SKM-1 (cell line): ENCODE measurements at regions not wholly inside any gene's neighbourhood (a gene's known extent, or its start where the extent isn't known, plus 50 kb on each side); places are given as distances from the start of the nearest gene placed in this dataset.
"Not testable (repeated sequence)": the region's sequence is repeated elsewhere in the genome, so short reads cannot be mapped to it uniquely, and the experiment has no call there.

ENCODE experiments used
- DNase-seq: peaks from one replicate; lab custom pipeline; 2025; ENCODE audit not compliant: unreplicated experiment; lab: John Stamatoyannopoulos, UW

DNA sequence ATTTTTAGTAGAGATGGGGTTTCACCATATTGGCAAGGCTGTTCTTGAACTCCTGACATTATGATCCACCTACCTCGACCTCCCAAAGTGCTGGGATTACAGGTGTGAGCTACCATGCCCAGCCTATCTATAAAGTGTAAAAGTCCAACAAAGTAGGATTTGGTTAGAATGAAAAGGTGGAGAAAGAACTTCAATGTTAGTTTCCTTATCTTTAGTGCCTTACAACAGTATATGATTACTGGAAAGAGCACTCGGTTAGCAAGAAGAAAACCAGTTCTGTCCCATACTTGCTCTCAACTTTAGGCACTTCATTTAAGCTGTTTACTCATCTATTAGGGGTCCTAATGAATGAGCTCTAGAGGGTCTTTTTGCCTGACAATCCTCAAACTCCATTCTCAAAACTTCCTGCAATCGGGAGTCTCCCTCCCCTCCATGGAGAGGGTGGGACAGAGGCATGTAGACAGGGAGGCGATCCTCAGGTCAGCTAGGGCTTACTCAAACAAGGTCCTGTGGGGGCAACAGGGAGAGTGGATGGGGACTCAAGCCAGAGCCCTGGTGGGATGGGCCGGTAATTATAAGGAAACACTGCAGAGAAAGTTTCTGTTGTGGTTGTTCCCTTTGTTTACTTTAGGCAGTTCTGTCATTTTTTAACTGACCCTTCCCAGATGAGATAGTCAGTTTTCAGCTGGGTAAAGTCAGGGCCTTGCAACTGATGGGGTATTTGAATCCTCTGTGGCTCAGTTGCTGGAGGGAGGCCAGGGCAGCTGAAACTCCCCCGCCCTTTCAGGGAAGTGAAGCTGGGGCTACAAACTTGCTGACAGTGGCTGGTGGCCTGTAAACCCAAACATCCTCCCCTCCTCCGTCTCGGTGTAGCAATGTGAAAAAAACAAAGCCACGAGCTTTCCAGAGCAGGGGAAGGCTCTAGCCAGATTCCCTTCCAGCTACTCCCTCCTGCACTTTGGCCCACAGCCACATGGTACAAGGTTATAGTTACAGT, 64.4 kb upstream of the NOTCH2NLA start:
- DNase-seq, result not testable (repeated sequence)

DNA sequence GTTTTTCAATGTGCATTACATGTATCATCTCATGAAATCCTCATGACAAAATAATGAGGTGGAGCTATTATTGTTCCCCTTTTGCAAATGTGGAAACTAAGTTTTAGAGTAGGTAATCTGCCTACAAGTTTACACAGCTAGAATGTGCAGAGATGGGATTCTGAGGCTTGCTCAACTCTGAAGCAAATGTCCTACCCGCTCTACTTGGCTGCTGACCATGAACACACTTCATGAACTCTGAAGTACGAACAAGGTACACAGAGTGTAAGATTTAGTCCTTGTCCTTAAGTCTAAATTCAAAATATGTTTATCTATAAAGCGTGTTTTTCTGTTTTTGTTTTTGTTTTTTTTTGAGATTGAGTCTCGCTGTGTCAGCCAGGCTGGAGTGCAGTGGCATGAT, 63.6 kb upstream of the NOTCH2NLA start:
- DNase-seq, result not testable (repeated sequence)

DNA sequence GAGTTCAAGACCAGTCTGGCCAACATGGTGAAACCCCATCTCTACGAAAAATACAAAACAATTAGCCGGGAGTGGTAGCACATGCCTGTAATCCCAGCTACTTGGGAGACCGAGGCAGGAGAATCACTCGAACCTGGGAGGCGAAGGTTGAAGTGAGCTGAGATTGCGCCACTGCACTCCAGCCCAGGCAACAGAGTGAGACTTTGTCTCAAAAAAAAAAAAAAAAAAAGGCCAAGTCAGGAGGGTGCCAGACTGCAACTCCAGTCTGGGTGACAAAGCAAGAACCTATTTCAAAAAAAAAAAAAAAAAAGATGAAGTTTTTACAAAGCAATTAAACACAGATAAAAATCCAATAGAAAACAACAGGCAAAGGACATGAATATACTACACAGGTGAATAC, 59.1 kb upstream of the NOTCH2NLA start:
- DNase-seq, result not testable (repeated sequence)

DNA sequence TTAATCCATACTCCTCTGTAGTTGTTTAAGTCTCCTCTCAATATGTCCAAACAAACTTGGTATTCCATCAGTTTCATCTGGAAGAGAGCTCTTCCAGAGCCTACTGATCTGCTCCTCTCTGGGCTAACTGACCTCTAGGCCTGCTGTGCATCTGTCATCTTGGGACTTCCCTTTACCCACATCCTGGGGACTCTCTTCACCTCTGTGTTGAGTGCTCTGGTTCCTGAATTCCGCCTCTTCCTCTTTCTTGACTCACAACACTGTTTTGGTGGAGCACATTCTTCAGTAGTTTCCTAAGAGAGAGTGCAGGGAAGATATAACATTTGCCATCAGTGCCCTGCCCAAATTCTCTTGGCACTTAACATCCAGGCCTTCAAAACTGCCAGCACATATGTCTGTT, 55.9 kb upstream of the NOTCH2NLA start:
- not testable (repeated sequence) for DNase-seq

DNA sequence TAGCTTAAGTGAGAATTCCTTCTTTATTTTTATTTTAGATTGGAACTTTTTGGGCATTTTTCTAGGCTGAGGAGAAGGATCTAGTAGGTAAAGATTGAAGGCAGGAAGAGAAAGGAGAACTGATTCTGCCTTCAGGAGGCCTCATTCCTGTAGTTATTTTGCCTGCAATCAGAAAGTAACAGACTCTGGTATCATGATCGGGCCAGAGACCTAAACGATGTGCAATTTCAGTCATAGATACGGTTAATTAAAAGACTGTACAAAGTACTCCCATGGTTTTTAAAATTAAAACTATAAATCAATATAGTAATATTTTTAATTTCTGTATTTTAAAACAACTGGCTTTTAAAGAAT, 54.7 kb upstream of the NOTCH2NLA start:
- DNase-seq, result not testable (repeated sequence)

DNA sequence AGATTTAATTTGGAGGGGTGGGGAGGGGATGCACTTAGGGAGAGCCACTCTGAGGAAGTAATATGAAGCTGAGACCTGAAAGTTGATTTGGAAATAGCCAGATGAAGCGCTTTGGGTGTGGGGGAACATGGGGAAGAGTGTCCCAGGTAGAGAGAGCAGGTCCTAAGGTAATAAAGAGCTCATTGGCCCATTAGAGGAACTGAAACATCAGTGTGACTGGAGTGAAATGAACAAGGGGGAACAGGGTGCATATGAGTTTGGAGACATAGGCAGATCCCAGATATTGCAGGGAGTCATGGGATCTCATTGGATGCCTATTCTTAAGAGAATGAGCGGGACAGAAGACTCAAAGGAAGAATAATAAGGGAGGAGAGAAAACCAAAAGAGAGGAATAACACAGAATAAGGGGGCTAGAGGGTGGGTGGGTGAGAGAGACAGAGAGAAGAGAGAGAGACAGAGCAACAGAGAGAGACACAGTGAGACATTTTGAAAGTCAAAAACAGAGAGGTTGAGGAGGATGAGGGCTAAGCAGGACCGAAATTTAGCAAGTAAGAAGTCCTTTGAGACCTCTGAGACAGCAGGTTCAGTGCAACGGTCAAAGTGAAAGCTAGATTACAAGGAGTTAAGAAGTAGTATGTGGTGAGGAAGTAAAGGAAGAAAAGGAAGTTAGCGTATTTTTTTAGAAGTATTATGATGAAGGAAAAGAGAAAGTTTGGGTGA, 54.1 kb upstream of the NOTCH2NLA start:
- not testable (repeated sequence) for DNase-seq

DNA sequence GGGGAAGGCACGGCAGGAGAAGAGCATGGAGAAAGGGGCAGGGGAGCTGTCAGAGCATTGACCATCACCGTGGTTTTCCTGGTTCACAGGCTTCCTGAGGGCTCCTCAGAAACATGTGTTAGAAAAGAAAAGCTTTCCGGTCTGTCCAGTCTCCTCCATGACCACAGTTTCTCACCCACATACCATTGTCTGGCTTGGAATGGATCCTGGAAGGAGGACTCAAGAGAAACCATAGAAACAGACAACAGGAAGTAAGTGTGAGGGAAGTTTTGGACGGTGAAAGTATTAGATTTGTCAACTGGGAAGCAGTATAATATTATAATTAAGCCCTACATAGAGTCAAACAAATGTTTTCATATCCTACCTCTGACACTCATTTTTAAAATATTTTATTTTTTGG, 52.7 kb upstream of the NOTCH2NLA start:
- DNase-seq, result not testable (repeated sequence)

DNA sequence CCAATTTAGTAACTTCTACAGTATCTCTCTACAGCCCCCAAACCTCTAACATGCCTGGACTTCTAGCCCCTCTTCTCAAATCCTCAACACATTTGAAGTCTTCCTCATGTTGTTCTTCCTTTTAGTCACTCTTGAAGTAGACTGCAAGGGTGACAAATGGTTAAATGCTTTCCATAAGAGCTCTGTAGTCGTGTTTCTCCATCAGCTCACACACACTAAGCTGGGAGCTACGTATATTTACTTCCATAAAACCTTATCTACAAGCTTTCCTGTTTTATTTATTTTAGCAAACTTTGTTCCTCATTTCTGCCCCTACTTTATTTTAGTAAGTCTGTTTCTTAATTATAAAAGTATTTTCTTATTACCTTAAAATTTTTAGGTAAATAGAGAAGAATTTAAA, 49.9 kb upstream of the NOTCH2NLA start:
- DNase-seq, result not testable (repeated sequence)
